ENCODE measurements at regions not wholly inside any gene's neighbourhood (a gene's known extent, or its start where the extent isn't known, plus 50 kb on each side); places are given as distances from the start of the nearest gene placed in this dataset.

DNA sequence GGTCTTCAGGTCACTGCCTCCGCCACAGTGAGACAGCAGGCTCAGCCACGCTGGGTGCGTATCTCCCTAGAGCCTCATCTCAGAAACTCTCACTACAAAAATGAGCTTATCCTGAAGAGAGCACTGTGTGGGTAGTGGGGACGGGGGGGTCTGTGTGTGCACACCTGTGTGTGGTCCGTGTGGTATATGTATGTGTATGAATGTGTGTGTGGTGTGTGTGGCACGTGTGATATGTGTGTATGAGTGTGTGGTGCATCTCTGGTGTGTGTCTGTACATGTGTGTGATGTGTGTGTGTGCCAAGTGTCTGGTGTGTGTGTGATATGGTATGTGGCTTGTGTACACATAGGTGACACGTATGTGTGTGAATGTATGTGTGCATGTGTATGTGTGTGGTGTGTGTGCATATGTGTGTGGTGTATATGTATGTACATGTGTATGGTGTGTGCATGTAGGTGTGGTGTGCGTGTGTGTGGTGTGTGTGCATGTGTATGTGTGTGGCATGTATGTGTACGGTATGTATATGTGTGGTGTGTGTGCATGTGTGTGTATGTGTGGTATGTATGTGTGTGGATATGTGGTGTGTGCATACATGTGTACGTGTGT, 332.2 kb downstream of the EIPR1 start:
- intact Hi-C loops (cut with DNase I; ENCODE audit: low total_unique reads): no loop called here
- no peaks in the 10 kb centered on the region for H3K4me1 ChIP-seq
- TF ChIP-seq POLR2A (IDR thresholded peaks at IDR 0.05) (no peak), CTCF (IDR thresholded peaks at IDR 0.05) (no peak)

DNA sequence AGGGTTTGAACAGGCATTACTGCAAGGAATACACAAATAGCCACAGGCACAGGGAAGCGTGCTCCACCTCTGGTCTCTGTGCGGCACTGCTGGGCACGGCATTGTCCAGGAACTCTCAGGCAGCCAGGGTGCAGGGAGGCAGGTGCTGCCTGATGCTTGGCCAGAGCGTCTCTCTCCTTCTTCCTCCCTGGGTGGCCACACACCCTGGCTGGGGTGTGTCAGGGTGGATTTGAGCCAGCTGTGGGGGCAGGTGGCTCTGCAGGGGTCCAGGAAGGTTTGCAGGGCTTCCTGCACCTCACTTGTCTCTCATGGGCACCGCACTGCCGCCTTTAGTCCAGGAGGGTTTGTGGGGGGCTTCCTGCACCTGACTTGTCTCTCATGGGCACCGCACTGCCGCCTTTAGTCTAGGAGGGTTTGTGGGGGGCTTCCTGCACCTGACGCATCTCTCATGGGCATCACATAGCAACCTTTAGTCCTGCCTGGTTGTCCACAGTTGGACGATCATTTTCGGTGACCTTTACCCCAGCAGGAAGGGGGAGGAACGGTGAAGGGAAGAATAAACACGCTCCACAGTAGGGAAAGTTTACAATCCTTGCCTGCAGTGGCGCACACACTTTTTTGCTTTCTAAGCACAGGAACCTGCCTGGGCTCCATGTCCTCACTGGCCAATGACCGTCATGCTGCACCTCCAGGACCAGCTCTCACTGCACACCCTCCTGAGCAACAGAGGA, 332.9 kb downstream of the EIPR1 start:
- TF ChIP-seq POLR2A (IDR thresholded peaks at IDR 0.05): no peak
- no peak for TF ChIP-seq CTCF (IDR thresholded peaks at IDR 0.05)
- no peak overlapping the region for H3K4me3 ChIP-seq
- no peaks in the 10 kb centered on the region for H3K9me3 ChIP-seq
- no peak for DNase-seq
- no peaks in the 10 kb centered on the region for H3K4me1 ChIP-seq
- intact Hi-C loops (cut with DNase I; ENCODE audit: low total_unique reads): no loop called here
- no peak overlapping the region for H3K27ac ChIP-seq
- H3K27me3 ChIP-seq: no peaks in the 10 kb centered on the region
- H3K36me3 ChIP-seq: no peaks in the 10 kb centered on the region

More for the DNA sequence above, 332.2 kb downstream of the EIPR1 start:
- no peaks in the 10 kb centered on the region for H3K27me3 ChIP-seq
- H3K9me3 ChIP-seq: no peaks in the 10 kb centered on the region
- DNase-seq: no peak
- H3K36me3 ChIP-seq: no peaks in the 10 kb centered on the region
- no peak overlapping the region for H3K27ac ChIP-seq
- no peak overlapping the region for H3K4me3 ChIP-seq

DNA sequence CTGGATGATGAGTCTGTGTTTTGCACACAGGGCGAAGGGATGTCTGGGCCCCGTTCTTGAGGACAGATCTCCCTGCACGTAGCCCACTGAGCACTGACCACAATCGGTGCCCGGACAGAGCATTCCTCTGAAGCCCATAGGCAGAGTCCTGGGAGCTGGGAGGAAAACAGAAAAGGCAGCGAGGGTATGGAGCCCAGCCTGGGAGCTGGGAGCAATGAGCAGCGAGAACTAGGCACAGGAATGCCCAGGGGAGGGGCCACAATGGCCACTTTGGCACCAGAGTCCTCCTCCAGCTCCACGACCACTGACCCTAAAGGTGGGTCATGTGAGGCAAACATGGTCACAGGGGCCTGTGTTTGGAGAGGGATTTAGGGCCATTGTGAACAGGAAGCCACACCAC, 333.9 kb downstream of the EIPR1 start:
- Histone ChIP-seq H3K4me1 (no peaks in the 10 kb centered on the region), H3K27ac (no peak overlapping the region), H3K9me3 (no peaks in the 10 kb centered on the region), H3K4me3 (no peak overlapping the region), H3K27me3 (no peaks in the 10 kb centered on the region), H3K36me3 (no peaks in the 10 kb centered on the region)
- no peak for DNase-seq
- TF ChIP-seq CTCF (IDR thresholded peaks at IDR 0.05) (no peak), POLR2A (IDR thresholded peaks at IDR 0.05) (no peak)
- intact Hi-C loops (cut with DNase I; ENCODE audit: low total_unique reads): no loop called here

- no peak for DNase-seq
- no peaks in the 10 kb centered on the region for H3K36me3 ChIP-seq
- no peaks in the 10 kb centered on the region for H3K4me1 ChIP-seq
- intact Hi-C loops (cut with DNase I; ENCODE audit: low total_unique reads): no loop called here
- H3K9me3 ChIP-seq: no peaks in the 10 kb centered on the region
- no peak overlapping the region for H3K4me3 ChIP-seq
- TF ChIP-seq CTCF (IDR thresholded peaks at IDR 0.05) (no peak), POLR2A (IDR thresholded peaks at IDR 0.05) (no peak)
- H3K27ac ChIP-seq: no peak overlapping the region
- H3K27me3 ChIP-seq: no peaks in the 10 kb centered on the region
These were observed 334.7 kb downstream of the EIPR1 start for GRCh38 chr2:3042601-3043585.

Measured in uterus (tissue), 3 donors.